Activated CD8-positive, alpha-beta memory T cell treated with anti-CD3 and anti-CD28 coated beads for 24 hours (primary cell): ENCODE measurements at regions not wholly inside any gene's neighbourhood (a gene's known extent, or its start where the extent isn't known, plus 50 kb on each side); places are given as distances from the start of the nearest gene placed in this dataset.
"Not testable (repeated sequence)": the region's sequence is repeated elsewhere in the genome, so short reads cannot be mapped to it uniquely, and the experiment has no call there.

ENCODE experiments used
- DNase-seq: peaks from one replicate; pipeline ENCODE4 v3.0.0-alpha.2; 2020

DNA sequence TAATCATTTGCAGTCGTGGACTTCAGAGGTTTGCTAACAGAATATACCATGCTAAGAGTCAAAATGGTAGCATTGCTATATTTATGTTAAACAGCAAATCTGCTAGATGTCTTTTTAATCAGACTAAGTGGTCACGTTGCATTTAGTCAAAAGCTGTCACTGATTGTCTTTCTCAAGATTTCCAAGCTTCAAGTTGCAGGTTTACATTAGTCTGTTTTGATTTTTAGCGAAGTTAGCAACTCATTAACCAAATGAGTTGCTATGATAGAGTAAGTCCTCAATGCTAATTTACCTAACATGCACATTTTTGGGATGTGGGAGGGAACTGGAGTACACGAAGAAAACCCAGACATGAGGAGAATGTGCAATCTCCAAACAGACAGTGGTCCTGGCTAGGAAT, 653.2 kb downstream of the TNS3 start:
- no peak for DNase-seq

DNA sequence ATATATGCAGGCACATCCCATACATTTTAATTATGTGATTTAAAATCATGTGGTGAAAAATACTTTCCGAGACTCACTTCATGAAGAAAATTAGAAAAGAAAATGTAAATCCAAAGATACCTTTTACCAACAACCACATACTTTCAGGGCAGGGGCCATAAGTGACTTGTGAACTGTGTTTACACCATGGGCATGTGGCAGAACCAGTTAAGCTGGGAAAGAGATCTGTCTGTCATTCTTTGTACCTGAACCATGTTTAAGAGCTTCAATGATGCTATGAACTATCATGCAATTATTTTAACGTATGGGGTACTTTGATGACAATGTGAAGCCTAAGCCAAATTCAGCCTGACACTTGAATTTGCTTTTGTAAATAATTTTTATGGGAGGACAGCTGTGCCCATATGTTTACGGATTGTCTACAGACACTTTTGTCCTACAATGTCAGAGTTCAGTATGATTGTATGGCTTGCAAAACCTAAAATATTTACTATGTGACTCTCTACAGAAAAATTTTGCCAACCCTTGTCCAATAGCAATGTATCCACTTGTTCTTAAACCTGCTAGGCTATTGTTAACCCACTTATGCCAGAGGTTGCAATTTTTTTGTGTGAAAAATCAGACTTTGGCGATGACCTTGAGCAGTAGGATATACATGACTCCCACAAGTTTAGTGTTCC, 654.6 kb downstream of the TNS3 start:
- DNase-seq, result no peak

GRCh38 chr7:46916581-46916980, 665.3 kb downstream of the TNS3 start:
- no peak for DNase-seq

DNA sequence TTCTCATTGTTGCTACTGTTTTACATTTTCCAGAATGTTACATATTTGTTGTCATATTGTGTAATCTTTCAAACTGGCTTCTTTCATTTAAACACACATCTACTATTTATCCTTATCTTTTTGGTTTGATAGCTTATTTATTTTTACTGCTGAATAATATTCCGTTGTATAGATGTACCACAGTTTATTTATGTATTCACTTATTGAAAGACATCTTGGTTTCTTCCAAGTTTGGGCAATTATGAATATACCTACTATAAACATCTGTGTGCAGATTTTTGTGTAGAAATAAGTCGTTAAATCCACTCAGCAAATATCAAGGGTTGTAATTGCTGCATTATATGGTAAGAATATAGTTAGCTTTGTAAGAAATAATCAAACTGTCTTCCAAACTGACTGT, 669.2 kb downstream of the TNS3 start:
- no peak for DNase-seq

DNA sequence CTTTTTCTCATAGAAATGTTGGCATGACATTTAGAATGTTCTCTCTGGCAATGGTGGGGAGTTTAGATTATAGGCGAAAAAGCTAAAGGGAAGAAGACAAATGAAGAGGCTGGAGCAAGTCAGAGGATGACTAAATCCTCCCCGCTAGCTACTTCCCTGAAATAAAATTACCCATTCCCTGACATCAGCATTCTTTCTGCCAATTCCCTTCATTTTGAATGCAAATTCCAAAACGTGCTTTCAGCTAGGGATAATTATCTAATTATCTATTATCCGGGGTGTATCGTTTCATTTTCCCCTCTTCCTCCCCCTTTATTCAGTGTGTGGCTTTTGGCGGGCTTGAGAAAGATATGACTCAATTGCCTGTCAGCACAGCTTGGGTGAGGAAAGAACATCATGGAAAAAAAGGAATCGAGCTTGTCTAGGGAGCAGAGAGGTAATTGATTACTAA, 672.3 kb downstream of the TNS3 start:
- no peak for DNase-seq

DNA sequence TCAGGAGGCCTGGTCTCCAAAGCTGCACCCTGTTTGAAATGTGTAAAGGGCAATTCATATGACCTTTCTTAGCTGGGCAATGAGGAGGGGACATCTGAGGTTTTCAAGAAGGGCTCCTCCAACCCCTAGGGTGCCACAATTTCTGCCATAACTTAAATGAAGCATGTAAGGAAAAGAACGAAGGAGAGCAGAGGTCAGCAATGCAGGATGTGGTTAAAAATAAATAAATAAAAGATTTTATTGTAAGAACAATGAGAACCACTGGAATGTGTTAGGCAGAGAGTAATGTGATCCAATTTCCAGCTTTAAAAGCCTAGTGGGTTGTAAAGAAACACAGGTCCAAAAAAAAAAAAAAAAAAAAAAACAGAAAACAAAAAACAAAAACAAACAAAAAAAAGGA, 673.1 kb downstream of the TNS3 start:
- DNase-seq, result no peak

DNA sequence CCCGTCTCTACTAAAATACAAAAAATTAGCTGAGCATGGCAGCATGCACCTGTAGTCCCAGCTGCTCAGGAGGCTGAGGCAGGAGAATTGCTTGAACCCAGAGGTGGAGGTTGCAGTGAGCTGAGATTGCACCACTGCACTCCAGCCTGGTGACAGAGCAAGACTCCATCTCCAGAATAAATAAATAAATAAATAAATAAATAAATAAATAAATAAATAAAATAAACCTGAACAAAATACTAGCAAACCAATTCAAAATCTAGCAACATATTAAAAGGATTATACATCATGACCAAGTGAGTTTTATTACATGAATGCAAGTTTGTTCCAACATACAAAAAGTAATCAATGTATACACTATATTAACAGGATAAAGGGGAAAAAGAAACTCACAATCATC, 677.4 kb downstream of the TNS3 start:
- not testable (repeated sequence) for DNase-seq

DNA sequence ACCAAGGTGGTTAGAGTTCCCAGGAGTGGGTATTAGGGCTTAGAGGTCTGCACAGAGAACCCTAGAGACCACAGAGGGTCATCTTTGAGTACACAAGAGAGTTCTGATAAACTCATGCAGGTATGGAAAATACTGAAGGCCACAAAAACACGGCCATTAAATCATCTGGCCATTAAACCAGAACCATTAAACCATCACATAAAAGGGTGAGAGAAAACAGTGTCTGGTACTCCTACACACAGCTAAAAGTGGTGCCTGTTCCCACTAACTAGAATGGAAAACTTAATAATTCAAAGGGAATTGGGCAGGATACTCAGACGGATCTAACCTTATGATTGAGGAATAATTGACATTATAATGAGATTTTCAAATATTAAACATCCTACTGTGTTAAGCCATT, 679.4 kb downstream of the TNS3 start:
- DNase-seq, result no peak

DNA sequence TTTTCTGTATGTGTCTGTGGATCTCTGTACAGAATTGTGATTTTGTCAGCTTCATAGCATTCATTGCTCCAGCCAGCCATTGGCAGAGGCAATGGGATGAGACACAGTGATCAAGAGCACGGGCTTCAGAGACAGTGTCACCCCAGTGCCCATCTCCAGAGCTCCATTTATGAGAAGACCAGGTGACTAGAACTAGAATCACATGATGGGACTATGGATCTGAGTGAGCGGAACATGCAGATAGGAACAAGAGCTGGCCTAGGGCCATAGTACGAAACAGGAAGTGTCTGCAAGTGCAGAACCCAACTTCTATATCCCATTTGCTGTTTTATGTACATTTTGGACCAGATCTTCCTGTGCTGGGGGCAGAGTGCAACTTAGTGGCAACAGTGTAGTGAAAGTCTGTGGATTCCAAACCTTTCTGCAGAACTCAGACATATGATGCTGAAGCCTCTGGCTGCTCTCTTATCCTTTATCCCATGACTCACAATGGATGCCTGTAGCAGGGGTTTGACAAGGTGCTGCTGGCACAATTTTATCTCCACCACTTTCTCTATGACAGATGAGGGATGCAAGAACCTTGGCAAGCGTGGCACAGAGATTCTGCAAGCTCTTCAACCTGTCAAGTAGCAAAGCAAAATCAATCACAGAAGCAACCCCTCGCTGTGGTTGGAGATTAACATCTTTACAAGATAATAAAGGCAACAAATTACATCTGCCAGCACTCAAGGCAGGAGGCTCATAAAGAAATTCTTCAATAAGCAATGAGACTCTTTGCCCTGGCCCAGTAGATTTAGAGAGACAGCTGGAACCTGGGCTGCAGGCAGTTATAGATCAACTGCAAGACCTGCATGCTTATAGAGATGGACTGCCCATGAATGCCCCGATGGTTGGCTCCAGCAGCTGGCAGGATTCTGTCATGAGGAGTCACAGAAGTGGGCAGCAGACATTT, 681.3 kb downstream of the TNS3 start:
- no peak for DNase-seq

GRCh38 chr7:46897381-46897780, 684.5 kb downstream of the TNS3 start:
- no peak for DNase-seq

- DNase-seq, result no peak
These were observed 695.1 kb downstream of the TNS3 start for GRCh38 chr7:46886669-46887374.

DNA sequence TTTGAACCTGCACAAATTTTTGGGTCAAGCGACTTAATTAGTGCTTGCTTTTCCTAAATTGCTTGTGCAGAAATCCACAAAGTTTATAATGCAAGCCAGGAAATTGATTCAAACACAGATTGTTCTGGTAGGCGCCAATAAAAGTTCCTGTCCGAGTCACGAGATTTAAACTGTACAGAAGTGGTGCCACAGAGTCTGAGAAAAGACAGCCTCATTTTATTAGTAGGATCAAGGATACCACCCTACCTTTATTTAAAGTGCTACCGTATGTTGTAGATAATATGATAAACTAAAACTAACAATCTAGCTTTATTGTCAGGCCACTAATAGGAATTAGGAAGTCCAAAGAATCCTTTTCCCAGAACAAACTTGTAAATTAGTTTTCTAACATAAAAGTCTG, 696.7 kb downstream of the TNS3 start:
- no peak for DNase-seq

- no peak for DNase-seq
These were observed 700.3 kb downstream of the TNS3 start for GRCh38 chr7:46881507-46882127.

DNA sequence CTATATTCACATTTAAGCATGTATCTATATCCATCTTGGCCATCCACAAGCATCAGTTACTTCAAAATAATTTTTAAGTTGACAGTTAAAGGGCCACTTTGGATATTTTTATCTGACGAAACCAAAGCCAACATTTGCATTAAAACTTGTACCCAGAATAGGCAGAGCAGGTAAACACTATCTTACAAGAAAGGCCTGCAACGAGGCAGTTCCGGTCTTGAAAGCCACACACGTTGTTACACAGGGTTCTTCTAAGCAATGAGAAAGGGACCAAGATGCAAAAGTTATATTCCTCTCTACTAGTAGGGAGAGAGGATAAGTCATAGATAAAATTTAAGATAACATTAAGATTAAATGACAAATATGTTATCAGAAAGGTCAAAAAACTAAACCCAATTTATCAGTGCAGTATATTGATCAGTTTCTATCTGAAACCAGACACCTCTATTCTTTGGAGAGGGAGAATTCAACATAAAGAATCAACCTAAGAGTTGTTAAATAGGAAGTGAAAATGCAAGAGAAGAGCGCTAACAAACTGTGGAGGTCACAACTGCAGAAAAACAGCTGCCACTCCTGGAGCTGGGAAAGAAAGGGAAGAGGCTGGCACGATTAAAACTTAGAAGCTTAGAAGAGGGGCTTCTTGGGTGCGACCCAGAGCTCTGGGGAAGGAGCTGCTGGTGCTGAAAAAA, 701.3 kb downstream of the TNS3 start:
- DNase-seq, result no peak

- no peak for DNase-seq
These were observed 702.1 kb downstream of the TNS3 start for GRCh38 chr7:46879783-46880182.

DNA sequence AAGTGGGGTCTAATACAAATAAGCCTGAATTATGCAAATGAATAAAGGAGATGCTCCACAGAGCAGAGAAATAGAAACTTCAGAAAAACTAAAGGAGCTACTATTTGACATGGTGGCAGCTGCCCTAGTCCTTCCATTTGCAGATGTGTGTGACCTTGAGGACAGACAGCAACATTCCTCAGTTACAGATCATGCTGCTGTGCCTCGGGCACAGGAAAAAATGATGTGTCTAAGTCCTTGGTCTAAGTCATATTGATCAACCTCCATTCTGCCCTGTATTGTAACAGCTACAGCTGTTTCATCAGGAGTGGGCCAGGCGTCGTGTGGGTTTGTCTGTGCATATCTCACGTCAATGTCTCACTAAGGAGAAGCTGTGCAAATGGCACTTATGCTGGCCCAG, 710.4 kb downstream of the TNS3 start:
- no peak for DNase-seq

GRCh38 chr7:46864716-46865115, 717.2 kb downstream of the TNS3 start:
- no peak for DNase-seq

DNA sequence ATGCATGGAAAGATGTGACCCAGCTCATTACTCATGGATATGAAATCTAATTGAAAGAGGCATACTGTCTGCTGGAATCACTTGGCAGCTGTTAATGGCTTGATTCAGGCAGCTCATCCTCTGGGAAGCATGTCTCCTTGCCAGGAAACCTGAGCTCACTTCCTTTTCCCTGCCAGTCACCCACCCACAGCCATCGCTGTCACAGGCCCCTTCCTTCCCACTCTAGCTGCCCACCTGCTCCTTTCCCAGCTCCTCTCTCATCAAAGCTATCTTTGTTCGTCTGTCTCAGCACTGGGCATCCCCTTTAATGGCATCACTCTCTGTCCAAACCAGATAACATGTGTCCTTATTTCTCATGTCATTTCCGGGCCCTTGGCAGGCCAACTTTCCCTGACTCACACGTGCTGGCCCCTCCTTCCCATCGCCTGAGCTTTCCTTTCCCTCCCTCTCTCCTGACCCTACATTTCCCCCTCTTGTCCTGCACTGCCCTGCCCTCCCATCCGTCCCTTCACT, 721.9 kb downstream of the TNS3 start:
- DNase-seq, result no peak

- DNase-seq, result no peak
These were observed 726.1 kb downstream of the TNS3 start for GRCh38 chr7:46855851-46856250.

- no peak for DNase-seq
These were observed 726.9 kb downstream of the TNS3 start for GRCh38 chr7:46854958-46855473.

DNA sequence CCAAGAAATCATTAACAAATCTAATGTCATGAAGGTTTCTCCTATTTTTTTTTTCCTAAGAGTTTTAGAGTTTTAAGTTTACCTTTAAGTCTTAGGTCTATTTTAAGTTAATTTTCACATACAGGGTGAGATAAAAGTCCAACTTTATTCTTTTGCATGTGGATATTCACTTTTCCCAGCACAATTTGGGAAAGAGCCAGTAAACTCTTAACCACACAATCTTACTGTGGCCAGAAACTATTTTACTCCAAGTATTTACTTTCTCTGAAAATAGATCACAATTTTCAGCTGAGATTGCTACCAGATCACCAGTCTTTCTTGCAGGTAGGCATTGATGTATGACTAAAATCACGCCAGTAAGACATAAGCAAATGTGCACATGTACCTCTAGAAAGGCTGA, 728.5 kb downstream of the TNS3 start:
- DNase-seq, result no peak

GRCh38 chr7:46852795-46853194, 729.1 kb downstream of the TNS3 start:
- DNase-seq, result no peak
